ENCODE measurements at regions not wholly inside any gene's neighbourhood (a gene's known extent, or its start where the extent isn't known, plus 50 kb on each side); places are given as distances from the start of the nearest gene placed in this dataset.
"Not testable (repeated sequence)": the region's sequence is repeated elsewhere in the genome, so short reads cannot be mapped to it uniquely, and the experiment has no call there.

- Histone ChIP-seq H3K9me3 (peaks cover 0 to 18% (median 0%) of the 10 kb centered on the region in 11 donors), H3K36me3 (no peaks in the 10 kb centered on the region), H3K27ac (no peak overlapping the region), H3K27me3 (no peaks in the 10 kb centered on the region), H3K4me1 (peaks cover 0 to 5% (median 0%) of the 10 kb centered on the region in 9 donors), H3K4me3 (no peak overlapping the region)
- intact Hi-C loops (cut with DNase I): no loop called here
- no peak for TF ChIP-seq CTCF (IDR thresholded peaks at IDR 0.05)
- DNase-seq (no peak), ATAC-seq (no peak)
- WGBS, 2 donors: 81 to 93% methylated on average over 1 of the region's 1 CpG
Measured at GRCh38 chr3:88744896-88745295, 362.5 kb upstream of the EPHA3 start.

DNA sequence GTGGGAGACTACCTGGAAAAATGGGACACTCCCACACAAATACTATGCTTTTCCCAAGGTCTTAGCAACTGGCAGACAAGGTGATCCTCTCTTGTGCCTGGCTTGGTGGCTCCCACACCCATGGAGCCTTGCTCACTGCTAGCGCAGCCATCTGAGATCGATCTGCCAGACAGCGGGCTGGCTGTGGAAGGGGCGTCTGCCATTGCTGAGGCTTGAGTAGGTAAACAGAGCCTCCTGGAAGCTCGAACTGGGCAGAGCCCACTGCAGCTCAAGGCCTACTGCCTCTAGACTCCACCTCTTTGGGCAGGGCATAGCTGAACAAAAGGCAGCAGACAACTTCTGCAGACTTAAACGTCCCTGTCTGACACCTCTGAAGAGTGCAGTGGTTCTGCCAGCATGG is 360.3 kb upstream of the EPHA3 start:
- H3K27ac ChIP-seq; H3K4me1 ChIP-seq; H3K36me3 ChIP-seq; intact Hi-C loops (cut with DNase I); H3K27me3 ChIP-seq; ATAC-seq; DNase-seq; H3K4me3 ChIP-seq: not testable (repeated sequence)
- 79 to 81% methylated on average over 6 of the region's 6 CpGs for WGBS, 2 donors
- H3K9me3 ChIP-seq: peaks cover 0 to 18% (median 0%) of the 10 kb centered on the region in 11 donors

DNA sequence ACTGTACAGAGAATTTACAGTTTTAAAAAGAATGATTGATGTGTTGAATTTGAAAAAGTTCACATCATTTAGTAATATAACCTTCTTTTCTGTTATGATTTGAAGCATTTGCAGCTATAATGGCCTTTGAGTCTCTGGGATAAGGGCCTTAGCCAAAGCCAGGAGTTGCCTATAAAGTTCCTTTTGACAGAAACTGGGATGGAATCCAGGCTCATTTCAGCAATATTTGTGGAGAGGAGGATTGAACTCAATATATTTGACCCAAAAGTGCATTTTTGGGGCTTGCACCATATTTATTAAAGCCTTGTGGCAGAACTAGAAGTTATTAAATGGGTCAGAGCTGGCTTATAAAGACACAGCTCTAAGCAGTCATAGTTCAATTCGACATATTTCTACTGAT is 348.7 kb upstream of the EPHA3 start:
- H3K27me3 ChIP-seq: no peaks in the 10 kb centered on the region
- H3K4me3 ChIP-seq: no peak overlapping the region
- ATAC-seq: no peak
- H3K27ac ChIP-seq: no peak overlapping the region
- H3K9me3 ChIP-seq: peaks cover 0 to 21% (median 5%) of the 10 kb centered on the region in 11 donors
- H3K36me3 ChIP-seq: no peaks in the 10 kb centered on the region
- H3K4me1 ChIP-seq: no peaks in the 10 kb centered on the region
- DNase-seq: no peak
- intact Hi-C loops (cut with DNase I): no loop called here
- WGBS, 2 donors: 37 to 60% methylated on average over 1 of the region's 1 CpG
- no peak for TF ChIP-seq CTCF (IDR thresholded peaks at IDR 0.05)

DNA sequence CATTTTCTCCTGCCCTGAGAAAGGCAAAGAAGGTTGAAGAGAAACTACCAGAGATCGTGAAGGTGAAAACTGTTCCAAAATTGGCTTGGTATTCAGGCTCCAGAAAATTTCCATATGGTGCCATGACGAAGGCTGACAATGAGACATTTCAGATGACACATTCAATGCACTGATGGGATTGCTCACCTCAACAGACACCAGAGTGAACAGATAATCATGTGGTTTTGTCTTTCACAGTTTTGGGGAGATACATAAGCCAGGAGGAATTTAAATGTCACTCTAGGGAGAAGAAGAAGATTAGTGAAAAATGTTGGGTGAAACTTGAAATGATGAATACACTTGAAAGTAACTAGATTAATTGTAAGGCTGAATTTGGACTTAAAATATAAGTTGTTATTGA is 339.7 kb upstream of the EPHA3 start:
- no peaks in the 10 kb centered on the region for H3K4me1 ChIP-seq
- no peaks in the 10 kb centered on the region for H3K27me3 ChIP-seq
- 73 to 83% methylated on average over 2 of the region's 2 CpGs for WGBS, 2 donors
- TF ChIP-seq CTCF (IDR thresholded peaks at IDR 0.05): no peak
- no peak overlapping the region for H3K4me3 ChIP-seq
- DNase-seq (no peak), ATAC-seq (no peak)
- peaks cover 0 to 32% (median 5%) of the 10 kb centered on the region in 11 donors for H3K9me3 ChIP-seq
- H3K36me3 ChIP-seq: no peaks in the 10 kb centered on the region
- no peak overlapping the region for H3K27ac ChIP-seq
- intact Hi-C loops (cut with DNase I): no loop called here

GRCh38 chr3:88773766-88774165 is 333.7 kb upstream of the EPHA3 start:
- DNase-seq (no peak), ATAC-seq (no peak)
- Histone ChIP-seq H3K27me3 (no peaks in the 10 kb centered on the region), H3K36me3 (no peaks in the 10 kb centered on the region), H3K9me3 (peaks cover 0 to 11% (median 0%) of the 10 kb centered on the region in 11 donors), H3K27ac (no peak overlapping the region), H3K4me1 (no peaks in the 10 kb centered on the region), H3K4me3 (no peak overlapping the region)
- no peak for TF ChIP-seq CTCF (IDR thresholded peaks at IDR 0.05)
- intact Hi-C loops (cut with DNase I): no loop called here
